ENCODE measurements at regions not wholly inside any gene's neighbourhood (a gene's known extent, or its start where the extent isn't known, plus 50 kb on each side); places are given as distances from the start of the nearest gene placed in this dataset.

DNA sequence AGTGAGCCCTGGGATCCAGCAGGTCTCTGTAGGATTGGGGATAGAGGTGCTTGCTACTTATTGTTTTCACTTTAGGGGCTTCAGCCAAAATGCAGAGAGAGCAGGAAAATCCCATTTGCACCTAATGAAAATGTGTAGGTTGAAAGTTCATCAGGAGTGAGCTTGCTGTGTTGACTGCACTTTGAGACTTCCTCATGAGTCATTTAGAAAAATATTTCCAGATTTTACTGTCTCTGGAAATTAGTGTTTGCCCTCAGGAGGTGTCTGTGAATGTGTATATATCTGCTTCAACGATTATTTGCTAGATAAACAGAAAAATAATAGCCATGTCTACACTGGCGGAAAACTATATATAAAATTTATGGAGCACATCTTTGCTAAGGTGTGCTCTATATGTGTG is 159.3 kb downstream of the CAND1 start:
- no peak for DNase-seq

DNA sequence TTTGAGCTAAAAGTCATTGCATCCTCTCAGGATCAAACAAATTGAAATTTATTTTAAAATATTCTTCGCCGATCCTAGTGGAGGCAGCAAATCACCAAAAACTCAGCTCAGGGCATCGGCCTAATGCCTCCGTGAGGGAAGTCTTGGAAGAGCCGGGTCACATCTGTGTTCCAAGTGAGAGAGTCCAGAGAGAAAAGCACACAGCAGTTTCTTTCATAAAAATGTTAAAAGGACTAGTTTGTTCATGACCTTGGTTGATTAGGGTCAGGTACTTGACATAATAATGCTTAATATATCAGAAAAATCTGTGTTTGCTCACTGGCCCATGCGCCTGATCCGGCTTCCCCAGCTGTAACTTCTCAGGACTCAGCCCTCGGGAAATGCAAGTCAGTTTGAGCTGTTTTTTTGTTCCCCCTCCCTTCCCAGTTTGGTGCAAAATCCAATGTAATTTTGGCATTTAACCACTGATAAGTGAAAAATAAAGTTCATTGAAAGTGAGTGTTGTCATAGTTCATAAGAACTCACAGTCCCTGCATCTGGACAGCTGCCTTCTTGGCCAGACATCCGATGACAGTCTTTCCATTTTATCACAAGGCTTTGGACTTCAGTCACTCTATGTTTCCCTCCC is 161.7 kb downstream of the CAND1 start:
- DNase-seq: no peak

DNA sequence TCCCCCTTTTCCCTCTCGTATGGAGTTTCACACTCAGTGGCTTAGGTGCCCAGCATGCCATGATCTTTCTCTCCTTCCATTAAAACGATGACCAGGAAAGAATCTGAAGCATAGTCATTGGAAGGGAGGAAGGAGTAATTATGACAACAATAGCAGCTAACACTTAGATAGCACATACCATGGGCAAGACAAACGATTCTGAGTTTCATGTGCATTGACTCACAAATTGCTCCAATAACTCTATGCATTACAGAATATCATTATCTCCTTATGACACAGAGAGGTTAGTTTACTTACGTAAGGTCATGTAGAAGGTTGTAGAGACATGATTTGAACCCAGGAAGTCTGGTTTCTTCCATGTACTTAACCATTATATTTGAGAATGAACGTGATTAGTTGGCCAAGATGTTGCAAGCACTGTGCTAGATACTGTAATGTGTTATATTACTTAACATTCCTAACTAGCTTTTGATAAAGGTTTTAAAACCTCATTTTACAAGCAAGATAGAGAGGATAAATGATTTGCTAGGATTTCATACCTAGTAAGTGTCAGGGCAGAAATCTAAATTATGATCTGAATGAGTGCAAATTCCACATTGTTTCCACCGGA is 162.4 kb downstream of the CAND1 start:
- DNase-seq: no peak

DNA sequence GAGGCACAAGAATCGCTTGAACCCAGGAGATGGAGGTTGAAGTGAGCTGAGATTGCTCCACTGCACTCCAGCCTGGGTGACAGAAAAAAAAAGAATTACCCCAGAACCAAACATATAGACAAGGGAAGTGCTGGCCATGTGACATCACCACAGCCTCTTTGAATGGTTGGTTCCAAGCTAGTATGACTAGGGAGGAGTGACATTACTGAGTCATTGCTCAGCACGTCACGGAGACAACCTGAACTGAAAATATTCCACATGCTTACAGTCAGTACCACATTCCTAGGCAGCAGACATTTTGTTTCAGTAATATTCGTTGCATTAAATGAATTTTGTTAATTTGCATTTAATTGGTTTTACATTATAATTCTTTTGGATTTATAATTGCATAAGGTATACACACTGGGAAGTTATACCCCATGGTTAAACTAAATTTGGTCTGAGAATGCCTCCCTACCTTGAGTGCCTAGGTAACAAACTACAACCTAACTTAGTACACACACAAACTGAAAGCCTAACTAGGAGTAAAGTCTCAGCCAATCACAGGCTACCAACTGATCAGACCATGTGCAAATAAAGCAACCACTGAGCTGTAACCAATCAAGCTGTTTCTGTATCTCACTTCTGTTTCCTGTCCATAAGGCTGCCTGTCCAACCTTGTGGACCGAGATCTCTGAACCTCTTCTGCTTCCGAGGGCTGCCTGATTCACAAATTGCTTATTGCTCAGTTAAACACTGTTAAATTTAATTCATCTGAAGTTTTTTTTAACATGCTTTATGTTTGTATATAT is 164.4 kb downstream of the CAND1 start:
- DNase-seq: no peak

DNA sequence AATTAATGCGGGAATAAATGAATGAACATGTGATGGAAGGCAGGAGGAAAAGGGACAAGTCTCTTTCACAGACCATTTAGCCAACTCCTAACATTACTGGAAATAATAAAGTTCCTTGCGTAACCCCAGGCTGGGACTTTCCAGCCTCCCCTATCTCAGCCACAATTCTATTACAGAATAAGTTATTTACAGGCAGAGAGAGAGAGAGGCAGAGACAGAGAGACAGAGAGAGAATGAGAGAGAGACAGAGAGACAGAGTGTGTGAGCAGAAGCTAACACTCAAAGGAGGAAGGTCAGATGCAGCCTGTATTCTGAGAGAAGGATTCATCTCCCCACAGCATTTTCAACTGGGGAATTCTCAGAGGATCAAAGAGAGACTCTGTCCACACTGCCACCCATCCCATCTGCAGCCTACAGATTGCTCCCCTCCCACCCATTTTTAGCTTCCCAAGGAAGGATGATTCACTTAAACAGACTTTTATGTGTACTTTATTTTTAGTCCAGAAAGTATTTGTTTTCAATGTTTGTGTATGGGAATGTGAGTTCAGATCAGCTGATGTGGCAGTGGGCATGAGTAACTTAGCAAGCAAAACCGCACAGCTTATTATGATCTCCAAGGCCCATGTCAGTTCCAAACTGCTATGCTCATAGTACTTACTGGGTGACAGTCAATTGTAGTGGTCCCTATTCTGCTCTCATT is 165.7 kb downstream of the CAND1 start:
- no peak for DNase-seq

DNA sequence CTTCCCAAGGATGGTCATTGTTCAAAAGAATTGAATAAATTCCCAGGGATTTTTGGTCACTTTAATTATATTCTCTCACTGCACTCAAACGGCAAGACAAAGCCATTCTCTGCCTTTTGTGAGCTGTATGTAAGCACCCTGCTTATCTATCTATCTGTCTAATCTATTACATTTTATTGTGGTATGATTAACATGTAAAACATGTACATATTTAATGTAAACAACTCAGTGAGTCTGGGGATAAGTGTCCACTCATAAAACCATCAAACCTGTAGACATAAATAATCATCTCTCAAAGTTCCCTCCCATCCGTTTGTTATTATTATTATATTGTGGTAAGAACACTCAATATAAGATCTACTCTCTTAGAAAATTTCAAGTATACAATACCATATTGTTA is 167.1 kb downstream of the CAND1 start:
- DNase-seq: no peak

DNA sequence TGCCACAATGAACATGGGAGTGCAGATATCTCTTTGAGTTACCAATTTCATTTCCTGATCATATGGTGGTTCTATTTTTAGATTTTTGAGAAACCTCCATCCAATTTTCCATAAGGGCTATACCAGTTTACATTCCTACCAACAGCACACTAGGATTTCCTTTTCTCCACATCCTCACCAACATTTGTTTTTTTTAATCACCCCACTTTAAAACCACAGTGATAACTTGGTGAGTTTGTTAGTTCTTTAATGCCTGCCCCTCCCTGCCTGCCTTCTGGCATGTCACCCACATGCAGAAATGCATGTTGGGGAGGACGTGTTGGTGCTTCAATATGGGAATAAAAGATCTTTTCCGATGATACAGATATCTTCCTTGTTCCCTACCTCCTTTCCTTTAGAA is 167.9 kb downstream of the CAND1 start:
- DNase-seq: no peak

DNA sequence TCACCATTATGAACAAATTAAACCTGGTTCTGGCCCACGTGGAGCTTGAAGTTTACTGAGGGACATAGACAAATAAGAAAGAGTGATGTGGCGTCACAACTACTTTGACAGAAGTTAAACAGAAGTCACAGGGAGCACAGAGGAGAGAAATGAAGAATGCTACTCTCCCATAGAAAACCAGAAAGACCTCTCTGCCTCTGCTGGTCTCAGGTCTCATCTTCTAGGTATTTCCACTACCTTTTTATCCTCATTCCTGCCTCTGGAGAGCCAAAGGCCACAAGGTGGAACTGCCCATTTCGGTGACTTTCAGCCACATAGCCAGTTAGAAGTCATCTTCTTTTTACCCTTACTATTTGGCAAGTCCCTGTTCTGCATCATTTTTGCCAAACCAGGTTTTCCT is 170.5 kb downstream of the CAND1 start:
- no peak for DNase-seq

DNA sequence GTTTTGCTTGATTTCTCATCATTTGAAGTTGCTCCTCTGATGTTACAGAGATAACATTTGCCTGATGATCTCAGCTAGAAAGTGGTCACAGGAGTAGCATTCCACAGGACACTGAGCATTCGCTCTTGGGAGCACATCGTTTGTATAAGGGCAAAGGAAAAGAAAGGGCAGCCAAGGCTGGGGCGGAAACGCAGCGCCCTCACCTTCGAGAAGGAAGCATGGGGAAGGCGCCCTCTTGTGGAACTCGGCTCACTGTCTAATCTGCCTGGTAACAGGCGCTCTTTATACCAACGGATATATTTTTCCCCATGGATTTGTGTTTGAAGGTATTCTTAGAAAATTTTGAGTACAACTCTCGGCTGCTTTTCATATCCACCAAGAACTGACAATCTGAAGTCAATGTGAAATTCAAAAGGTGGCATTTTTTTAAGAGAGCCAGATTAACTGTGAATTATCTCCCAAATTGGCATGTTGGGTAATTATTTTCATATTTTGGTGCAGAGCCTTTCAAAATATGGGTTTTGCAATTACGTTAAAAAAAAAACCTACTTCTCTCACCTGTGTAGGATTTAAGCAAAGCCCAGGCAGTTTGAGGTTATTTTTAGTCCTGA is 172.7 kb downstream of the CAND1 start:
- DNase-seq: peak; percentile 81

DNA sequence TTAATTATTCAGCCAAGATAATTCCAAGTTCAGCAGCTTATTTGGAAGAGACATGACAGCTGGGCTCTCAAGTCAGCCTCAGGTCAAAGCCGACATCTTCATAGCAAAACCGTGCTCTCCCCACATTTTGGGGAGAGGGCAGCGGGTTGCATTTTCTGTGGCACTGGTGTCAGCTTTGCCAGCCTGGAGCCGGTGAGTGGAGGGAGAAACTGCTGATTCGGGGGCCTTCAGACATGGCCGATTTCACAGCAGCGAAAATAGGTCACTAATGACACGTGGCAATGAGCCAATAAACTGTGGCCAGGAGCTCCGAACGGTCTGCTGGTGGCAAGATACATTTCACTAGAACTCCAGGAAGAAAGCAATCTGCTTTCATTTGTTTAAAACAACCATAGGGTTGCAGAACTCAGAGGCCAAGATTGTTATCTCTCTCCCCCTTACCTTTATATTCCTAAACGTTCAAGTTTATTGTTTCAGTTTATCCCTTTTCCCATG is 173.2 kb downstream of the CAND1 start:
- DNase-seq: peak; percentile 37

DNA sequence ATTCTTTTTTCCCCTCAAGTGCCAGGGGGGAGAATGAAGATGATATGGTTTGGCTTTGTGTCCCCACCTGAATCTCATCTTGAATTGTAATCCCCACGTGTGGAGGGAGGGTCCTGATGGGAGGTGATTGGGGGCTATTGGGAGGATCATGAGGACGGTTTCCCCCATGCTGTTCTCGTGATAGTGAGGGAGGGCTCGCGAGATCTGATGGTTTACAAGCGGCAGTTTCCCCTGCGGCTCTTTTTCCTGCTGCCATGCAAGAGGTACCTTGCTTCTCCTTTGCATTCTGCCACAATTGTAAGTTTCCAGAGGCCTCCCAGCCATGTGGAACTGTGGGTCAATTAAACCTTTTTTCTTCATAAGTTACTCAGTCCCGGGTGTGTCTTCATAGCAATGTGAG is 173.7 kb downstream of the CAND1 start:
- no peak for DNase-seq

DNA sequence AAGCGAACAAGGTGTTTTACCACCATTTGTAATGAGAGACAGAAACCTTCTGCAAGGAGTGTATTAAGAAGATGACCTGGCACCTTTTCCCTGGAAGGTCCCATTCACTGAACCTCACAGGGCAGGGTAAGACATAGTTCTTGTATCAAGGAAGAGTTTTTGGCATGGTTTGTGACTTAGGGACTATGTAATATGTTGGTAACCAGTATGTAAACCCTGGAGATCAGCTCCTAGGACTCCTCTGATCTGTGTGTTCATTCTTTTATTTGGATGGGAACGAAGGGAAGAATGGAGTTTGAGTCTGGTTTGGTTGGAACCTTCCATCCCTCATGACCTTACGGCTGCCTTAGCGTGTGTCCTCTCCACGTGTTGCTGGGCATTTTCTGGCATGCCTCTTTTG is 175.4 kb downstream of the CAND1 start:
- DNase-seq: no peak

DNA sequence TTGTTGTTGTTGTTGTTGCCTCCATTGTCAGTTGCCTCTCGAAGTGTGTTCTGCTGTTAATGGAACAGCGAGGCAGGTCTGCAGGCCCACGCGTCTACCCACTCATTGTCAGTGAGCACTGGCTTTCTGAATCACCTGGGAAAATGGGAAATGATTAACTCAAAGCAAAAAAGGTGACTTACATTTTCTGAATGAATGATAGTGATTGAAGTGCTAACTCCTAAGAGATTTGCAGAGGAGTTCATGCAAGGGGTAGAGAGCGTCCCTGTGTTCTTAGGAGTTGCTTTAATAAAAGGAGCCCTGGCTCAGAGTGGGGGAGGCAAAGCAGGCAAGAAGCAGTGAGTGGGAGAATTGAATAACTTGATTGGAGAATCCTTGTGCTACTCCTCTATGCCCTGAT is 177.6 kb downstream of the CAND1 start:
- no peak for DNase-seq

DNA sequence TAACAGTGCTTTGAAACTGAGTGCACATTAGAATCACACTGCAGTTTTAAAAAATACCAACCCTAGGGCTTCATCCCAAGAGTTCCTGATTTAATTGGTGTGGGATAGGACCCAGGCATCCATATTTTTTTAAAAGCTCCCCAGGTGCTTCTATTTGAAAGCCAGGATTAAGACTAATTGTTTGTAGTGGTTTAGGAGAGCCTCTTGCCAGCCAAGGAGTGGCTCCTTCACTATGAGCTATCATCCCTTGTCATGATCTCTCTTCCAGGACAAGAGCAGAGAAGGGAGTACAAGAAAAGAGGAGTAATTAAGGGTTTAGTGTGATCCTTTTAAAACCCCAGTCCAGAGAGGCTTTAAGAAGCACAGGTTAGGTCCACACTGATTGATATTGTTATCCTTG is 178.0 kb downstream of the CAND1 start:
- DNase-seq: no peak

DNA sequence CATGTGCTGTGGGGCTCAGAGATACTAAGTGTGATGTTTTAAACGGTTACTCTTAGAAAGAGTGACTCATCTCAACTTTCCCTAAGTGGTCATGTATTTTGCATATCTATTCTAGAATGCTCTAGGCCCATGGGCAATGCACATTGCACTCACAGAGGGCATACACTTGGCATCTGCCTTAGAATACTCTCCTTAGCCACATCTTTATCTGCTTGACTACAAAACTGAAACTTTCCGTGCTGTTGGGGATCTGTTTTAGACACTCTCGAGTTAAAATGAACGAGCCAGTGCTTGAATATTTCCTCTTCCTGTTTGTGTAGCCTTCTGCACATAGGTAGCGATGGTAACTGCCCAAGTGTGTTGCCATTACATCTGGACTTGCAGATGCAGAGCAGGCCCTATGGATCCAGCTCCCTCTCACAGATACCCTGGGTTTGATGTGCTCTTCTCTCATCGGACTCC is 180.5 kb downstream of the CAND1 start:
- DNase-seq: no peak

DNA sequence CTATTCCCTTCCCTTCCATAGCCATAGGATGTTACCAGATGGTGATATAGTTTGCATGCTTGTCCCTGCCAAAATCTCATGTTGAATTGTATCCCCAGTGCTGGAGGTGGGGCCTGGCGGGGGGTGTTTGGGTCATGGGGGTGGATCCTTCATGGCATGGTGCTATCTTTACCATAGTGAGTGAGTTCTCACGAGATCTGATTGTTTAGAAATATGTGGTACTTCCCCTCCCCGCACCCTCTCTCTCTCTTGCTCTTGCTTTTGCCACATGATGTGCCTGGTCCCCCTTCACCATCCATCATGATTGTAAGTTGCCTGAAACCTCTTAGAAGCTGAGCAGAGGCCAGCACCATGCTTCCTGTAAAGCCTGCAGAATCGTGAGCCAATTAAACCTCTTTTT is 181.3 kb downstream of the CAND1 start:
- no peak for DNase-seq

DNA sequence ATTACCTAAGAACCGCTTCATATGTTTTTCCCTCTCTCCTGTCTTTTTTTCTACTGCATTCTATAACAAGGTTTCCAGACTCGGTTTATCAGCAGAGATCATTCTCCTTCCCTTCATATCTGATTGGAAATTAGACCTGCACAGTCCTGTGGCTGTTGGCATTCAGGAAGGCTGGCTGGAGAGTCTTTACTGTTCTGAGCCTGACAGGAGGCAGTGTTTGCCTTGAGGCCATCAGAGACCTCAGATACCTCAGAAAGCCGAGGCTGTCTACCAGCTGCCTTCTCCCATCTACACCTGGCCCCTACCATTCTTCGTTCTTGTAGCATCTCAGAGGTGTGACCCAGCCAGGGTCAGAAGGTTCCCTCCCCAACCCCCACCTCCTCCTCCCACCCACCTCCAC is 182.0 kb downstream of the CAND1 start:
- DNase-seq: no peak

DNA sequence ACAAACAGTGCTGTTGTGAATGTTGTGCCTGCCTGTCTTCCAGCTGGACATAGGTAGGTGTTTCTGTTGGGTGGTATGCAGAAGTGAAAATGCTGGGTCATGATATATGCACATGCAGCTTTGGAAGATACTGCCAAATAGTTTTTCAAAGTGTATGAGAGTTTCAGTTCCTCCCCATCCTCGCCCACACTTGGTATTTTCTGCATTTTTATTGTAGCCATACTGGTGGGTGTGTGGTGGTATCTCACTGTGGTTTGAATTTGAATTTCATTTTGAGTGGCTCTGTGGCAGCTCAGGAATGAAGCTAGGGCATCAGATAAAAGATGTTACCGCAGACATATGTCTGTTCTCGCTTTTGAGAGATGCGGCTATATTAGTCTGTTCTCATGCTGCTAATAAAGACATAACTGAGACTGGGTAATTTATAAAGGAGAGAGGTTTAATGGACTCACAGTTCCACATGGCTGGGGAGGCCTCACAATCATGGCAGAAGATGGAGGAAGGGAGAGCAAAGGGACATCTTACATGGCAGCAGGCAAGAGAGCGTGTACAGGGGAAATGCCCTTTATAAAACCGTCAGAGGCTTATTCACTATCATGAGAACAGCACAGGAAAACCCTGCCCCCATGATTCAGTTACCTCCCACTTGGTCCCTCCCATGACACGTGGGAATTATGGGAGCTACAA is 183.1 kb downstream of the CAND1 start:
- DNase-seq: no peak

DNA sequence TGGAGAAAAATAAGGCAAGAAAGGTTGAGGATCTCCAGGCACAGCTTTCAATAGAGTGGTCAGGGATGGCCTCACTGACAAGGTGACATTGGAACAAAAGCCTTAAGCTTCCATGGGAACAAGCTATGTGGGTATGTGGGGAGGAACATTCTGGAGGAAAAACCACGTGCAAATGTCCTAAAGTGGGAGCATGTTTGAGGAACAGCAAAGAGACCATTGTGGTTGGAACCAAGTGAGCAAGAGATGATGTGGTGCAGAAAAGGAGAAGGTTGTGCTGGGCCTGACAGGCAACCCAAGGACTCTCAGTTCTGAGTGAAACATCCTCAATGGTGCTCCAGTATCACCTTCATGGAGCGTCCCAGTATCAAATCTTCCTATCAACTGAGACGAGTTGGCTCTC is 184.0 kb downstream of the CAND1 start:
- no peak for DNase-seq

DNA sequence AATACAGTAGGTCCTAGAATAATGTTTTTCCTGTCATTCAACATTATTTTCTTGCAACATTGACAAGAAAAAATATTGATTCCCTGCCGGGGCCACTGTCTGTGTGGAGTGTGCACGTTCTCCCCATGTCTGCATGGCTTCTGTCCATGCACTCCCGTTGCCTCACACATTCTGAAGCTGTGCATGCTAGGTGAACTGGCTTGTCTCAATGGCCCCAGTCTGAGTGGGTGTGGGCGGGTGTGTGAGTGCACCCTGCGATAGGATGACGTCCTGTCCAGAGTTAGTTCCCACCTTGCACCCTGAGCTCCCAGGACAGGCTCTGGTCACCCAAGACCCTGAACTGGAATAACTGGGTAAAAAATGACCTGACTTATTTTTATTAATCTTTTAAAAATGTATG is 186.1 kb downstream of the CAND1 start:
- DNase-seq: no peak

DNA sequence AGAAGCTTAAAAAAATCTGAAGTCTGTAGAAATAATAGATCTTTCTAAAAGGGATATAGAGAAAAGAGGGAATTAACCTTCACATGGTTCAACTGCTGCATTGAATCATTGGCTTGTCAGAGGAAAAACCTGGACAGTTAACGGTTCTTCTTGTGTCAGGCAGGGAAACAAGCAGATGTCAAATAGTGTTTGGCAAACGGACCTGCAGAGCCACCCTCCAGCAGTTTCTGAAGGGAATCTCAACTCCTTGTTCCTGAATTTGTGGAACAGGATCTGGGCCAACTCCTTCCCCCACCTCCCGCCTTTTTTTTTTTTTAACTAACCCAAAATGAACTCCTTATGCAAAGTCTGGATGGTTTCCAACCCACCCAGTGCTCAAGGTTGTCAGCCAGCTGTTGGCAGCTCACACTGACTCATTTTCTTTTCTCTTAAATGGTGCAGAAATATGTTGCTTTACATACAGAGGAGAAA is 187.3 kb downstream of the CAND1 start:
- DNase-seq: peak; percentile 37

DNA sequence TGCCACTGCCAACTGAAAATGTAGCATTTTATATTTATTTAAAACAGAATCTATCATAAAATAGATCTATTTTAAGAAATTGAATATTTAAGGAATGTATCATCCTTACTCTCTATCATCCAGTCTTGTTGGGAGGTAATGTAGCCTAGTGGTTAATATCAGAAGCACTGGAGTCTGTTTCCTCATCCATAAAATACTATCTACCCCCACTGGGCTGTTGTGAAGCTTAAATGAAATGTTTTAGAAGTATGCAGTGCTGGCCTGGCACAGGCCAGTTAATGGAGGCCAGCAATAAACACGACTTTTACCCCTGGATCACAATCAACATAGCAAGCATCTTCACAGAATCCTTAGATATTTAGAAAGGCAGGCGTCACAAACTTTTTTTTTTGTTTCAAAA is 188.0 kb downstream of the CAND1 start:
- DNase-seq: no peak
